Fibroblast of lung (primary cell): ENCODE measurements at regions not wholly inside any gene's neighbourhood (a gene's known extent, or its start where the extent isn't known, plus 50 kb on each side); places are given as distances from the start of the nearest gene placed in this dataset.

Source experiments
- DNase-seq, 2 donors: peaks; one replicate each; pipeline versions ENCODE4 v3.0.0 to v3.0.0-alpha.2; 2010; ENCODE audit warnings: low read depth in 2 of 2
- H2AFZ ChIP-seq: 2 replicates; pipeline ENCODE4 v1.5.1; 2012; ENCODE audit warnings: low read length, control low read depth, inconsistent platforms
- H3K27ac ChIP-seq: 2 replicates; pipeline ENCODE4 v1.5.1; 2011; ENCODE audit warnings: low read length, control low read depth; ENCODE audit not compliant: insufficient read depth
- H3K27me3 ChIP-seq: 2 replicates; pipeline ENCODE4 v1.5.1; 2011; ENCODE audit warnings: mild to moderate bottlenecking, low read length; ENCODE audit not compliant: control insufficient read depth, insufficient read depth
- H3K36me3 ChIP-seq: 2 replicates; pipeline ENCODE4 v1.5.1; 2011; ENCODE audit warnings: low read length; ENCODE audit not compliant: control insufficient read depth, insufficient read depth
- H3K4me1 ChIP-seq: 2 replicates; pipeline ENCODE4 v1.5.1; 2011; ENCODE audit warnings: low read length; ENCODE audit not compliant: control insufficient read depth, insufficient read depth; ENCODE audit errors: extremely low read depth
- H3K4me2 ChIP-seq: 2 replicates; pipeline ENCODE4 v1.5.1; 2011; ENCODE audit warnings: low read length, control low read depth; ENCODE audit not compliant: insufficient read depth; ENCODE audit errors: extremely low read depth
- H3K4me3 ChIP-seq, 4 experiments: fragments of 200-600 bp in 1 of 4; sonication (generic) in 1 of 4; replicated peaks in 1 of 4; 2 replicates each; pipeline ENCODE4 v1.5.1; 2011 to 2016; ENCODE audit warnings: low read length in 4 of 4, low read depth in 3 of 4, mild to moderate bottlenecking in 3 of 4, control low read depth in 2 of 4, inconsistent platforms in 1 of 4, mixed read lengths in 1 of 4; ENCODE audit not compliant: insufficient read depth in 1 of 4; ENCODE audit errors: control extremely low read depth in 1 of 4
- H3K79me2 ChIP-seq: 2 replicates; pipeline ENCODE4 v1.5.1; 2012; ENCODE audit warnings: mild to moderate bottlenecking, low read length, inconsistent platforms; ENCODE audit not compliant: control insufficient read depth, insufficient read depth
- H3K9ac ChIP-seq: 2 replicates; pipeline ENCODE4 v1.5.1; 2011; ENCODE audit warnings: mild to moderate bottlenecking, low read length, control low read depth; ENCODE audit not compliant: insufficient read depth
- H3K9me3 ChIP-seq: 2 replicates; pipeline ENCODE4 v1.5.1; 2012; ENCODE audit warnings: low read depth, low read length; ENCODE audit not compliant: control insufficient read depth, insufficient read depth
- H4K20me1 ChIP-seq: 2 replicates; pipeline ENCODE4 v1.5.1; 2011; ENCODE audit warnings: low read length; ENCODE audit not compliant: control insufficient read depth, insufficient read depth; ENCODE audit errors: extremely low read depth
- EZH2 ChIP-seq: IDR thresholded peaks from 2 replicates; pipeline ENCODE4 v1.5.1; 2012; ENCODE audit warnings: low read length, control low read depth, mild to moderate bottlenecking; ENCODE audit errors: missing control alignments
- TF ChIP-seq, protein P1 (sequence below), 2 donors: IDR thresholded peaks in 1 of 2; conservative IDR thresholded peaks in 1 of 2; 1 replicate in 1 of 2; 2 replicates in 1 of 2; pipeline ENCODE4 v1.5.1; 2011 to 2012; ENCODE audit warnings: low read length in 2 of 2, control low read depth in 1 of 2, inconsistent platforms in 1 of 2, low read depth in 1 of 2, mild to moderate bottlenecking in 1 of 2

DNA sequence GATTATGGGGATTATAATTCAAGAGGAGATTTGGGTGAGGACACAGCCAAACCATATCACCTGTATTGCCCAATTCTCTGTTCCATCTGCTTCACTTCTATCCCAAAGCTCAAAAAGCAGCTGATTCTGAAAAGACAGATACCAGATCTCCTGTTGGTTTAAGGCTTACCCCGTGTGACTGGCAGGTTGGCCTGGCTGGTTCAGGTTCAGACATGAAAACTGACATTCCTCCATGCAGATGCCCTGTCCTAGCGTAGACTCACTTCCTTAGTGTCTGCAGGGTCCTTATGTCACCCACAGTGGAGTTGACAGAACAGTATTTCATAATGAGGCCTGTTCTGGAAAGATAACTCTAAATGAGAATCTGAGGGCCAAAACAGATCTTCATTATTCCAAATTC is 61.1 kb upstream of the FLRT2 start:
- Histone ChIP-seq H3K4me3 (no peak overlapping the region), H3K27me3 (no peaks in the 10 kb centered on the region), H3K4me2 (no peak overlapping the region), H3K4me1 (peaks cover 5% of the 10 kb centered on the region), H2AFZ (no peak overlapping the region), H3K9me3 (no peaks in the 10 kb centered on the region), H3K9ac (no peak overlapping the region), H3K36me3 (no peaks in the 10 kb centered on the region), H3K79me2 (no peaks in the 10 kb centered on the region), H4K20me1 (no peaks in the 10 kb centered on the region), H3K27ac (no peak overlapping the region)
- no peak for DNase-seq
- TF ChIP-seq EZH2: no peak
- TF ChIP-seq, protein P1, sequence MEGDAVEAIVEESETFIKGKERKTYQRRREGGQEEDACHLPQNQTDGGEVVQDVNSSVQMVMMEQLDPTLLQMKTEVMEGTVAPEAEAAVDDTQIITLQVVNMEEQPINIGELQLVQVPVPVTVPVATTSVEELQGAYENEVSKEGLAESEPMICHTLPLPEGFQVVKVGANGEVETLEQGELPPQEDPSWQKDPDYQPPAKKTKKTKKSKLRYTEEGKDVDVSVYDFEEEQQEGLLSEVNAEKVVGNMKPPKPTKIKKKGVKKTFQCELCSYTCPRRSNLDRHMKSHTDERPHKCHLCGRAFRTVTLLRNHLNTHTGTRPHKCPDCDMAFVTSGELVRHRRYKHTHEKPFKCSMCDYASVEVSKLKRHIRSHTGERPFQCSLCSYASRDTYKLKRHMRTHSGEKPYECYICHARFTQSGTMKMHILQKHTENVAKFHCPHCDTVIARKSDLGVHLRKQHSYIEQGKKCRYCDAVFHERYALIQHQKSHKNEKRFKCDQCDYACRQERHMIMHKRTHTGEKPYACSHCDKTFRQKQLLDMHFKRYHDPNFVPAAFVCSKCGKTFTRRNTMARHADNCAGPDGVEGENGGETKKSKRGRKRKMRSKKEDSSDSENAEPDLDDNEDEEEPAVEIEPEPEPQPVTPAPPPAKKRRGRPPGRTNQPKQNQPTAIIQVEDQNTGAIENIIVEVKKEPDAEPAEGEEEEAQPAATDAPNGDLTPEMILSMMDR (conservative IDR thresholded peaks at IDR 0.05 in 1 of 2, IDR thresholded peaks at IDR 0.05 in 1 of 2; ENCODE audit: low read depth in 1 of 2, low read length in 2 of 2): no peak

DNA sequence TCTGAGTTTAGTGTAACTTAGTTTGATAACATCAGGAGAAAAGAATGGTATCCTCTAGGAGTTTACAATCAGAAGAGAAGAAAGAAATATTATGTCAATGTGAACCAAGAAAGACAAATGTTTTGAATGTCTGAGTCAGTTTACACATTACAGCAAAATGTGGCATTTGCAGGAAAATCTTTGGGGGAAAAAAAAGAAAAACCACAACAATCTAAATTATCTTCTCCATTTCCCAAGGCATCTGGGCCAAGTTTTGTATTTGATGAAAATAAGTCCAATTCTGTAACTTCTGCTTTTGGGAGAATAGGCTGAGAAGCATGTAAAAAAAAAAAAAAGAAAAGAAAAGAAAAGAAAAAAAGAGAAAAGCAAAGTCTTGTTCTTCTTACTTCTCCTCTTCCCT is 58.8 kb upstream of the FLRT2 start:
- Histone ChIP-seq H4K20me1 (no peaks in the 10 kb centered on the region), H3K9ac (no peak overlapping the region), H3K27me3 (no peaks in the 10 kb centered on the region), H3K79me2 (no peaks in the 10 kb centered on the region), H3K4me1 (peaks cover 5% of the 10 kb centered on the region), H3K4me3 (no peak overlapping the region), H3K9me3 (no peaks in the 10 kb centered on the region), H3K27ac (no peak overlapping the region), H3K36me3 (no peaks in the 10 kb centered on the region), H3K4me2 (no peak overlapping the region), H2AFZ (no peak overlapping the region)
- DNase-seq: peak; percentile 26 to 86
- no peak for TF ChIP-seq EZH2
- TF ChIP-seq, protein P1 (conservative IDR thresholded peaks at IDR 0.05 in 1 of 2, IDR thresholded peaks at IDR 0.05 in 1 of 2; ENCODE audit: low read depth in 1 of 2, low read length in 2 of 2): no peak

DNA sequence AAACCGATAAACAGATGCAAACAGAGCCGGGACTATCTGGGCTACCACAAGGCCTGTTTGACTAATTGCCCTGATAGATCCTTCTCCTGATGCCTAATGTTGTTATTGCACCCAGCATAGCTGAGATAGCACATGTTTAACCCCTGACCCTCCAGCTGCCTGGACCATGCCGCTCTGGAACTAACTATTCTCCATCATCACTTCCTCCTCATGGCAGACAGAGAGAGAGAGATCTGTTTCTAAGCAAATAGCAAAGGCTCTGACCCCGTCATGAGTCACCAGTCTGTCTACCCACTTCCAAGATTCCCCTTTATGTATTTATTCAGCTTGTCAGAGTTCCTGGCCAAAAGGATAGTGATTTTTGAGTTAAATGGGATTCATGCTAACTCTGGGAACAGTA is 58.2 kb upstream of the FLRT2 start:
- Histone ChIP-seq H3K36me3 (no peaks in the 10 kb centered on the region), H3K4me1 (peaks cover 5% of the 10 kb centered on the region), H3K9ac (no peak overlapping the region), H4K20me1 (no peaks in the 10 kb centered on the region), H3K9me3 (no peaks in the 10 kb centered on the region), H3K79me2 (no peaks in the 10 kb centered on the region), H3K27ac (no peak overlapping the region), H3K4me3 (no peak overlapping the region), H2AFZ (no peak overlapping the region), H3K27me3 (no peaks in the 10 kb centered on the region), H3K4me2 (no peak overlapping the region)
- peak; percentile 89 to 98 for DNase-seq
- no peak for TF ChIP-seq EZH2
- TF ChIP-seq, protein P1 (conservative IDR thresholded peaks at IDR 0.05 in 1 of 2, IDR thresholded peaks at IDR 0.05 in 1 of 2; ENCODE audit: low read depth in 1 of 2, low read length in 2 of 2): no peak
